ENCODE measurements at regions not wholly inside any gene's neighbourhood (a gene's known extent, or its start where the extent isn't known, plus 50 kb on each side); places are given as distances from the start of the nearest gene placed in this dataset.

DNA sequence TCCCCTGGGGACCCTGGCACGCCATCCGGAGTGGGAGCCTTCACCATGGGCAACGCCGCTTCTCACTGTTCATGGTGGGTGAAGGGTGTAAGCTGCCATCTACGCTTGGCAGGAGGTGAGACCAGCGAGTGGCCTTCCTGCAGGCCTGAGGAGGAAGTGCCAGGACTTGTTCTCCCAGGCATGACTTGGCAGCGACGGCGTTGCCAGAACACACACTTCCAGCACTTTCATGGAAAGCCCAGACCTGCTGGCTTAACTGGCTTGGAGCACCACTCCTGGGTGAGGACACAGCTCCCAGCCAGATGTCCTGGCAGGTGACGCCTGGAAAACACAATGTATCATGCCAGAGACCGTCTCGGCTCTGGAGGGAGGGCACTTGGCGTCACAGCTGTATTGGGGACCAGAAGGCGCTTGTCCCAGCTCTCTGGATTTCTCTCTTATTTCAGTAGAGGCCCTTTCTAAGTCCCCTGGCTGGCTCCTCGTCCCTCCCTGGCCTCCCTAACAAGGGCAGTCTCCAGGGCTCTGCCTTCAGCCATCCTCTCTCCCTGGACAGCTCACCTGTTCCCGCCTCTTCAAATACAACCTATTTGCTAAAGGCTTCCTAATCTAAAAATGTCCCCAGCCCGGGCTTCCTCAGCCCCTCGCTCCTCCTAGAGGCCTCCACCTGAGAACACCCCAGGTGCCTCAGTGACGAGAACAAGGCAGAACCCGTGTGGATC, 188.3 kb downstream of the OLFM1 start:
- H3K9me3 ChIP-seq: no peaks in the 10 kb centered on the region
- DNase-seq: no peak
- H3K27ac ChIP-seq: no peak overlapping the region
- no peak overlapping the region for H3K4me3 ChIP-seq
- 72 to 76% methylated on average over 20 of the region's 20 CpGs for WGBS, 2 donors
- ATAC-seq: peak in 6 of 8 donors; percentile 22 to 78 (median 44)
- TF ChIP-seq, protein P1, sequence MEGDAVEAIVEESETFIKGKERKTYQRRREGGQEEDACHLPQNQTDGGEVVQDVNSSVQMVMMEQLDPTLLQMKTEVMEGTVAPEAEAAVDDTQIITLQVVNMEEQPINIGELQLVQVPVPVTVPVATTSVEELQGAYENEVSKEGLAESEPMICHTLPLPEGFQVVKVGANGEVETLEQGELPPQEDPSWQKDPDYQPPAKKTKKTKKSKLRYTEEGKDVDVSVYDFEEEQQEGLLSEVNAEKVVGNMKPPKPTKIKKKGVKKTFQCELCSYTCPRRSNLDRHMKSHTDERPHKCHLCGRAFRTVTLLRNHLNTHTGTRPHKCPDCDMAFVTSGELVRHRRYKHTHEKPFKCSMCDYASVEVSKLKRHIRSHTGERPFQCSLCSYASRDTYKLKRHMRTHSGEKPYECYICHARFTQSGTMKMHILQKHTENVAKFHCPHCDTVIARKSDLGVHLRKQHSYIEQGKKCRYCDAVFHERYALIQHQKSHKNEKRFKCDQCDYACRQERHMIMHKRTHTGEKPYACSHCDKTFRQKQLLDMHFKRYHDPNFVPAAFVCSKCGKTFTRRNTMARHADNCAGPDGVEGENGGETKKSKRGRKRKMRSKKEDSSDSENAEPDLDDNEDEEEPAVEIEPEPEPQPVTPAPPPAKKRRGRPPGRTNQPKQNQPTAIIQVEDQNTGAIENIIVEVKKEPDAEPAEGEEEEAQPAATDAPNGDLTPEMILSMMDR (IDR thresholded peaks at IDR 0.05): no peak
- intact Hi-C loops (cut with DNase I): no loop called here
- peaks cover 0 to 67% (median 31%) of the 10 kb centered on the region in 7 donors for H3K27me3 ChIP-seq
- H3K36me3 ChIP-seq: no peaks in the 10 kb centered on the region
- H3K4me1 ChIP-seq: no peaks in the 10 kb centered on the region

- Histone ChIP-seq H3K27me3 (peaks cover 0 to 56% (median 17%) of the 10 kb centered on the region in 7 donors), H3K27ac (no peak overlapping the region), H3K9me3 (no peaks in the 10 kb centered on the region), H3K36me3 (no peaks in the 10 kb centered on the region), H3K4me3 (no peak overlapping the region), H3K4me1 (peaks cover 0 to 15% (median 8%) of the 10 kb centered on the region in 9 donors)
- TF ChIP-seq, protein P1 (IDR thresholded peaks at IDR 0.05): no peak
- 73 to 79% methylated on average over 30 of the region's 30 CpGs for WGBS, 2 donors
- DNase-seq (no peak), ATAC-seq (no peak)
- intact Hi-C loops (cut with DNase I): no loop called here
Measured at GRCh38 chr9:135277219-135278201, 190.0 kb downstream of the OLFM1 start.

GRCh38 chr9:135278586-135278985, 191.1 kb downstream of the OLFM1 start:
- ATAC-seq (no peak), DNase-seq (no peak)
- no peaks in the 10 kb centered on the region for H3K9me3 ChIP-seq
- intact Hi-C loops (cut with DNase I): no loop called here
- H3K36me3 ChIP-seq: no peaks in the 10 kb centered on the region
- no peak overlapping the region for H3K27ac ChIP-seq
- peaks cover 0 to 46% (median 6%) of the 10 kb centered on the region in 7 donors for H3K27me3 ChIP-seq
- TF ChIP-seq, protein P1 (IDR thresholded peaks at IDR 0.05): no peak
- no peak overlapping the region for H3K4me3 ChIP-seq
- WGBS, 2 donors: 82 to 83% methylated on average over 15 of the region's 15 CpGs
- H3K4me1 ChIP-seq: peaks cover 0 to 16% (median 8%) of the 10 kb centered on the region in 9 donors

DNA sequence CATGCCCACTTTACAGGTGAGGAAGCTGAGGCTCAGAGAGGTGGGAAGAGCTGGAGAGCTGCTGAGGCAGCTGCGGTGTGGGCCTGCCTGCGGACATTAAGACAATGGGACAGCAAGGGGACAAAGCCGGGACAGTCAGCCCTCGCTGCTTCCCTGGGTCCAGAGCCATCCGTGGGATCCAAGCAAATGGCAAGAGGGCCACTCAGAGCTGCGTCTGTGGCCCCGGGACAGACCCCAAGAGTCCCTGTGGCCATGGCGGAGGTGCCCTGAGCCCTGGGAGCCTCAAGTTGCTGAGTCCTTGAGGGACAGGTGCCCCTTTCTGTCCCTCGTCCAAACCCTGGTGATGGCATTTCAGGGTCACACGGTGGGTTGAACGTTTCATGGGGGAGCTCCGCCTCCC, 191.9 kb downstream of the OLFM1 start:
- 76 to 82% methylated on average over 12 of the region's 12 CpGs for WGBS, 2 donors
- TF ChIP-seq, protein P1 (IDR thresholded peaks at IDR 0.05): no peak
- Histone ChIP-seq H3K9me3 (no peaks in the 10 kb centered on the region), H3K4me1 (peaks cover 0 to 16% (median 8%) of the 10 kb centered on the region in 9 donors), H3K27me3 (peaks cover 0 to 38% (median 6%) of the 10 kb centered on the region in 7 donors), H3K4me3 (no peak overlapping the region), H3K27ac (no peak overlapping the region), H3K36me3 (no peaks in the 10 kb centered on the region)
- ATAC-seq: no peak
- no peak for DNase-seq
- intact Hi-C loops (cut with DNase I): no loop called here

Data from heart right ventricle (tissue), 16 donors.